Left ventricle myocardium inferior (tissue), 1 donor: ENCODE measurements at regions not wholly inside any gene's neighbourhood (a gene's known extent, or its start where the extent isn't known, plus 50 kb on each side); places are given as distances from the start of the nearest gene placed in this dataset.

Source experiments
- DNase-seq: peaks from one replicate; pipeline ENCODE4 v3.0.0-alpha.2; 2020
- H3K27ac ChIP-seq: fragments of 200-600 bp; replicated peaks from 2 replicates; pipeline ENCODE4 v1.8.0; 2021
- H3K27me3 ChIP-seq: fragments of 200-600 bp; 2 replicates; pipeline ENCODE4 v1.8.0; 2021; ENCODE audit warnings: low read depth
- H3K36me3 ChIP-seq: fragments of 200-600 bp; 2 replicates; pipeline ENCODE4 v1.8.0; 2021
- H3K4me1 ChIP-seq: fragments of 200-600 bp; 2 replicates; pipeline ENCODE4 v1.8.0; 2021
- H3K4me3 ChIP-seq: fragments of 200-600 bp; 2 replicates; pipeline ENCODE4 v1.8.0; 2021; ENCODE audit warnings: mild to moderate bottlenecking, moderate library complexity
- H3K9me3 ChIP-seq: fragments of 200-600 bp; replicated peaks from 2 replicates; pipeline ENCODE4 v1.8.0; 2021
- intact Hi-C: fragments of 100-400 bp; cut with micrococcal nuclease; formaldehyde crosslinking; loops from one replicate; pipeline ENCODE4 v1.11.0; 2022
- TF ChIP-seq, protein P1 (sequence below): fragments of 200-600 bp; IDR thresholded peaks from 2 replicates; pipeline ENCODE4 v1.8.0; 2021; ENCODE audit warnings: antibody characterized with exemption, mild to moderate bottlenecking, borderline replicate concordance
- donor health status: DM: no; HTN: yes; CAD: no; lungs with severe emphysema.

DNA sequence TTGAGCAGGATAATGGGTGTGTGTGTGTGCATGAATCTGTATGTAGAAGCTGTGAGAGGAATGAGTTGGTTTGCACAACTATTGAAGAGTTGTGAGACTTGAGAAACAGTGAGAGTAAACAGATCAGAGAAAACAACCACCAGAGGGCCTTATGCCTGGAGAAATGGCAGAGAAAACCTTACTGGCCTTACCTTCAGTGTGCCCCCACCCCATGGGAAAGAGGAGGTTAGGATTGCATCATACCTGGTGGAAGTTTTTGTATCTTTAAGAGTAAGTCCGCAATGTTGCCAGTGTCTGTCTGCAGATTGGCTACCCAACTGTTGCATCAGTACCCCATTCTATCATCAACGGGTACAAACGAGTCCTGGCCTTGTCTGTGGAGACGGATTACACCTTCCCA lies 1909.4 kb upstream of the WWC1 start:
- Histone ChIP-seq H3K27ac (no peak overlapping the region), H3K27me3 (no peaks in the 10 kb centered on the region), H3K4me3 (no peak overlapping the region), H3K36me3 (no peaks in the 10 kb centered on the region), H3K4me1 (no peaks in the 10 kb centered on the region), H3K9me3 (peaks cover 28% of the 10 kb centered on the region)
- TF ChIP-seq, protein P1, sequence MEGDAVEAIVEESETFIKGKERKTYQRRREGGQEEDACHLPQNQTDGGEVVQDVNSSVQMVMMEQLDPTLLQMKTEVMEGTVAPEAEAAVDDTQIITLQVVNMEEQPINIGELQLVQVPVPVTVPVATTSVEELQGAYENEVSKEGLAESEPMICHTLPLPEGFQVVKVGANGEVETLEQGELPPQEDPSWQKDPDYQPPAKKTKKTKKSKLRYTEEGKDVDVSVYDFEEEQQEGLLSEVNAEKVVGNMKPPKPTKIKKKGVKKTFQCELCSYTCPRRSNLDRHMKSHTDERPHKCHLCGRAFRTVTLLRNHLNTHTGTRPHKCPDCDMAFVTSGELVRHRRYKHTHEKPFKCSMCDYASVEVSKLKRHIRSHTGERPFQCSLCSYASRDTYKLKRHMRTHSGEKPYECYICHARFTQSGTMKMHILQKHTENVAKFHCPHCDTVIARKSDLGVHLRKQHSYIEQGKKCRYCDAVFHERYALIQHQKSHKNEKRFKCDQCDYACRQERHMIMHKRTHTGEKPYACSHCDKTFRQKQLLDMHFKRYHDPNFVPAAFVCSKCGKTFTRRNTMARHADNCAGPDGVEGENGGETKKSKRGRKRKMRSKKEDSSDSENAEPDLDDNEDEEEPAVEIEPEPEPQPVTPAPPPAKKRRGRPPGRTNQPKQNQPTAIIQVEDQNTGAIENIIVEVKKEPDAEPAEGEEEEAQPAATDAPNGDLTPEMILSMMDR: no peak
- no peak for DNase-seq
- intact Hi-C loops: no loop called here

DNA sequence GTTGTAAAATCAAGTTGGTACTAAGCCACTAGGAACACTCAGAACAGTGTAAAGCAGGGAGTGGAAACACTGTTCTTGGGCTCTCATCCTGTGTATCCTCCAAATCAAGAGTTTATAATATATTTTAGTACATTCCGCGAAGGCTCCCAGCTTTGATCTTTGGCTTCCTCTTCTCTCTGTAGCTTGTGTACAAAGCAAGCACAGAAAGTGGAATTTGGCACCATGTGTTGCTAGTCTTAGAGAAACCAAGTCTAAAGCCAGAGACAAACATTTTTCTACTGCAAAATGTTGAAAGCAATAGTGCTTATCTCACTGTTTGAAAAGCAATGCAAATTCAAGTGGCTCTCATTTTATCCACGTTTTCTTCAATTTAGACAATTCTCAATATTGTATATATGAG lies 1893.3 kb upstream of the WWC1 start:
- intact Hi-C loops: no loop called here
- DNase-seq: no peak
- H3K27me3 ChIP-seq: no peaks in the 10 kb centered on the region
- no peaks in the 10 kb centered on the region for H3K9me3 ChIP-seq
- TF ChIP-seq, protein P1: no peak
- no peaks in the 10 kb centered on the region for H3K36me3 ChIP-seq
- H3K27ac ChIP-seq: no peak overlapping the region
- H3K4me3 ChIP-seq: no peak overlapping the region
- H3K4me1 ChIP-seq: no peaks in the 10 kb centered on the region

DNA sequence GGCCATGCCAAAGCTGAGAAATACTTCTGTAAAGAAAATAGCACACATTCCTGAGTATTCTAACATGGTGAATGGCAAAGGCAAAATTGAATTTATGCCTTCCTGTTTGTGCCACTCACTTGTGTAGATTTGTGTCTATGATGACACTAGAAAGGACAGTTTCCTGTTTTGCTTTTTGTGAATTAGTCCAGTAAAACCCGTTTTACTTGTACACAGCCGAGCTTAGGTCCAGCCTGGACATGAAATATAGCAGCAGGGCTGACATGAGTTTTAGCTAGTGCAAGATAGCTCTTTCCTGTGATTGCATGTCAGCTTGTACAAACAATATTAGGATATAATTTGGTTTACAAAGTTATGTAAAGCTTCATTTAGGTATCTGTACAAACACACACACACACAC lies 1891.7 kb upstream of the WWC1 start:
- no peaks in the 10 kb centered on the region for H3K27me3 ChIP-seq
- no peaks in the 10 kb centered on the region for H3K4me1 ChIP-seq
- no peaks in the 10 kb centered on the region for H3K9me3 ChIP-seq
- TF ChIP-seq, protein P1: no peak
- H3K36me3 ChIP-seq: no peaks in the 10 kb centered on the region
- no peak for DNase-seq
- intact Hi-C loops: no loop called here
- H3K27ac ChIP-seq: no peak overlapping the region
- H3K4me3 ChIP-seq: no peak overlapping the region

DNA sequence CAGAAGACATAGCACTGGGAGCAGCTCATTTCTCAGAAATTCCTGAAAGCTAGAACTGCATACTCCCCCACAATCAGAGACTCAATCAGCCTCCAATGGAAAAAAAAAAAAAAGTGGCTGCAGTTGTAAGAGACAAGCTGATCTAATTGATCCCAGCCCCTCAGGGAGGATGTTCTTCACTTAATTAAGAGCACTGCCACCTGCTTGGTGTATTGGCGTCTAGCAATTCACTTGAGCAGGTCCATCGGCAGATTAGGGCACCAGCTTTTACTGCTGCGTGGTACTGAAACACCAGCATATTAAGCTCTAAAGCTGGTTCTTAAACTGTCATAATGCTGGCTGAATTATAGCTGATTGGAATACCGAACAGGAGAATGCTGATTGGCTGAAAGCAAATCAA lies 1890.1 kb upstream of the WWC1 start:
- Histone ChIP-seq H3K4me1 (no peaks in the 10 kb centered on the region), H3K4me3 (no peak overlapping the region), H3K9me3 (no peaks in the 10 kb centered on the region), H3K27ac (no peak overlapping the region), H3K36me3 (no peaks in the 10 kb centered on the region), H3K27me3 (no peaks in the 10 kb centered on the region)
- intact Hi-C loops: no loop called here
- TF ChIP-seq, protein P1: no peak
- DNase-seq: no peak

DNA sequence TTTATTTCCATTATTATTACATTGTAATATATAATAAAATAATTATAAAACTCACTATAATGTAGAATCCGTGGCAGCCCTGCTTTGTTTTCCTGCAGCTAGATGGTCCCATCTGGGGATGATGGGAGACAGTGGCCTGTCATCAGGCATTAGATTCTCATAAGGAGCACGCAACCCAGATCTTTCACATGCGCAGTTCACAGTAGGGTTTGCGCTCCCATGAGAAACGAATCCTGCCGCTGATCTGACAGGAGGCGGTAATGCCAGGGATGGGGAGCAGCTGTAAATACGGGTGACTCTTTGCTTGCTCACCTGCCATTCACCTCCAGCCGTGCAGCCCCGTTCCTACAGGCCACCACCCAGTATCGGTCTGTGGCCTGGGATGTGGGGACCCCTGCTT lies 1879.3 kb upstream of the WWC1 start:
- TF ChIP-seq, protein P1: no peak
- no peak for DNase-seq
- Histone ChIP-seq H3K27me3 (no peaks in the 10 kb centered on the region), H3K4me1 (no peaks in the 10 kb centered on the region), H3K4me3 (no peak overlapping the region), H3K27ac (no peak overlapping the region), H3K9me3 (no peaks in the 10 kb centered on the region), H3K36me3 (no peaks in the 10 kb centered on the region)
- intact Hi-C loops: no loop called here

DNA sequence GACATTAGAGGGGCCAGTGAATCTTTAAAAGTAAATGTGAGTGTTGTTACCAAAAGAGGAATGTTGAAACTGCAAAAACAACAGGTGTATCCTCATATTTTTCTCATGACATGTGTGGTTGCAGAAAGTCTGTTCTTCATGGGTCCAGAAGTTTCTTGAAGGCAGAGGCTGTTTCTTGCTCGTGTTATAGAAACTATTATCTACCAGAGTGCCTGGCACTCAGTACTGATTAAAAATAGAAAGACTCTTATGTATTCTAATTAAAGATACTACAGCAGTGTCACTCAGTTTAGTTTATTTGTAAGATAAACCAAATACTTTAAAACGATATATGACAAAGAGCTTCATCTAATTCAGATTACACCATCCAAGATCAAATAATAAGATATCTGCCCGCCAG lies 1864.2 kb upstream of the WWC1 start:
- TF ChIP-seq, protein P1: no peak
- H3K36me3 ChIP-seq: no peaks in the 10 kb centered on the region
- DNase-seq: no peak
- H3K27ac ChIP-seq: no peak overlapping the region
- intact Hi-C loops: no loop called here
- H3K27me3 ChIP-seq: no peaks in the 10 kb centered on the region
- H3K4me3 ChIP-seq: no peak overlapping the region
- H3K9me3 ChIP-seq: no peaks in the 10 kb centered on the region
- no peaks in the 10 kb centered on the region for H3K4me1 ChIP-seq
